ENCODE measurements at regions not wholly inside any gene's neighbourhood (a gene's known extent, or its start where the extent isn't known, plus 50 kb on each side); places are given as distances from the start of the nearest gene placed in this dataset.

DNA sequence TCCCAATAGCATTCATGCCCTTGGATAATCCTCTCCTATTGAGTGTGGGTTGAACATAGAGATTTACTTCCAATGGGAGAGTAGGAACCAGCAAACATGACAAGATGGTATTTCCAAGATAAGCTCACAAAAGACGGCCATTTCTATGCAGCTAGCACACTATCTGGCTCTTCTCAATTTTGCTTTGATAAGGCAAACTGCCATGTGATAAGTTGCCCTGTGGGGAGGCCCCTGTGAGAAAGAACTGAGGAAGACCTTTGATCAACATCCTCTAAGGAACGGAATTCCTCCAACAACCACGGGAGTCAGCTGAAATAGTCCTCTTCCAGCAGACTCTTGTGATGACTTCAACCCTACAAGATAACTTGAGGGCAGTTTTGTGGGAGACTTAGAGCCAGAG lies 211.9 kb upstream of the TRPM3 start:
- Histone ChIP-seq H3K9me2 (replicated peaks; ENCODE audit: control insufficient read depth, low read length) (no peaks in the 10 kb centered on the region), H3F3A (ENCODE audit: control insufficient read depth, insufficient read depth) (no peaks in the 10 kb centered on the region), H3K4me1 (ENCODE audit: control insufficient read depth, low read length) (no peaks in the 10 kb centered on the region), H3K27ac (ENCODE audit: low read depth, low read length) (no peak overlapping the region), H3K9me3 (ENCODE audit: control insufficient read depth, insufficient read depth, low read length) (no peaks in the 10 kb centered on the region), H3K27me3 (ENCODE audit: control insufficient read depth, low read length) (no peaks in the 10 kb centered on the region), H3K36me3 (ENCODE audit: control insufficient read depth, low read length) (no peaks in the 10 kb centered on the region), H3K79me2 (ENCODE audit: control insufficient read depth, low read length) (no peaks in the 10 kb centered on the region), H3K4me2 (ENCODE audit: low read length) (no peak overlapping the region), H4K20me1 (ENCODE audit: control insufficient read depth, insufficient read depth, low read depth, low read length) (no peaks in the 10 kb centered on the region), H3K4me3 (ENCODE audit: low read length) (no peak overlapping the region)
- TF ChIP-seq CTCF (IDR thresholded peaks at IDR 0.05; ENCODE audit: low read depth, low read length, poor library complexity, severe bottlenecking) (no peak), EZH2phosphoT487 (IDR thresholded peaks at IDR 0.05; ENCODE audit: borderline replicate concordance, low read length) (no peak)

- no peak overlapping the region for H3K4me2 ChIP-seq (ENCODE audit: low read length)
- H3K9me2 ChIP-seq (replicated peaks; ENCODE audit: control insufficient read depth, low read length): no peaks in the 10 kb centered on the region
- no peaks in the 10 kb centered on the region for H3K27me3 ChIP-seq (ENCODE audit: control insufficient read depth, low read length)
- no peak overlapping the region for H3K27ac ChIP-seq (ENCODE audit: low read depth, low read length)
- TF ChIP-seq CTCF (IDR thresholded peaks at IDR 0.05; ENCODE audit: low read depth, low read length, poor library complexity, severe bottlenecking) (no peak), EZH2phosphoT487 (IDR thresholded peaks at IDR 0.05; ENCODE audit: borderline replicate concordance, low read length) (no peak)
- no peaks in the 10 kb centered on the region for H4K20me1 ChIP-seq (ENCODE audit: control insufficient read depth, insufficient read depth, low read depth, low read length)
- no peaks in the 10 kb centered on the region for H3K36me3 ChIP-seq (ENCODE audit: control insufficient read depth, low read length)
- H3K4me3 ChIP-seq (ENCODE audit: low read length): no peak overlapping the region
- H3K79me2 ChIP-seq (ENCODE audit: control insufficient read depth, low read length): no peaks in the 10 kb centered on the region
- H3F3A ChIP-seq (ENCODE audit: control insufficient read depth, insufficient read depth): no peaks in the 10 kb centered on the region
- no peaks in the 10 kb centered on the region for H3K9me3 ChIP-seq (ENCODE audit: control insufficient read depth, insufficient read depth, low read length)
- no peaks in the 10 kb centered on the region for H3K4me1 ChIP-seq (ENCODE audit: control insufficient read depth, low read length)
Observed at GRCh38 chr9:71331603-71332002, 210.2 kb upstream of the TRPM3 start.

GRCh38 chr9:71329873-71330272 lies 208.5 kb upstream of the TRPM3 start:
- no peak overlapping the region for H3K4me3 ChIP-seq (ENCODE audit: low read length)
- TF ChIP-seq CTCF (IDR thresholded peaks at IDR 0.05; ENCODE audit: low read depth, low read length, poor library complexity, severe bottlenecking) (no peak), EZH2phosphoT487 (IDR thresholded peaks at IDR 0.05; ENCODE audit: borderline replicate concordance, low read length) (no peak)
- H3K36me3 ChIP-seq (ENCODE audit: control insufficient read depth, low read length): no peaks in the 10 kb centered on the region
- H3F3A ChIP-seq (ENCODE audit: control insufficient read depth, insufficient read depth): no peaks in the 10 kb centered on the region
- H3K27me3 ChIP-seq (ENCODE audit: control insufficient read depth, low read length): no peaks in the 10 kb centered on the region
- H3K4me1 ChIP-seq (ENCODE audit: control insufficient read depth, low read length): no peaks in the 10 kb centered on the region
- no peaks in the 10 kb centered on the region for H3K79me2 ChIP-seq (ENCODE audit: control insufficient read depth, low read length)
- H3K9me2 ChIP-seq (replicated peaks; ENCODE audit: control insufficient read depth, low read length): no peaks in the 10 kb centered on the region
- H3K9me3 ChIP-seq (ENCODE audit: control insufficient read depth, insufficient read depth, low read length): no peaks in the 10 kb centered on the region
- H4K20me1 ChIP-seq (ENCODE audit: control insufficient read depth, insufficient read depth, low read depth, low read length): no peaks in the 10 kb centered on the region
- H3K27ac ChIP-seq (ENCODE audit: low read depth, low read length): no peak overlapping the region
- H3K4me2 ChIP-seq (ENCODE audit: low read length): no peak overlapping the region

GRCh38 chr9:71326360-71326759 lies 204.9 kb upstream of the TRPM3 start:
- Histone ChIP-seq H3K79me2 (ENCODE audit: control insufficient read depth, low read length) (no peaks in the 10 kb centered on the region), H3K27me3 (ENCODE audit: control insufficient read depth, low read length) (no peaks in the 10 kb centered on the region), H4K20me1 (ENCODE audit: control insufficient read depth, insufficient read depth, low read depth, low read length) (no peaks in the 10 kb centered on the region), H3K27ac (ENCODE audit: low read depth, low read length) (no peak overlapping the region), H3K4me1 (ENCODE audit: control insufficient read depth, low read length) (no peaks in the 10 kb centered on the region), H3F3A (ENCODE audit: control insufficient read depth, insufficient read depth) (no peaks in the 10 kb centered on the region), H3K36me3 (ENCODE audit: control insufficient read depth, low read length) (no peaks in the 10 kb centered on the region), H3K9me3 (ENCODE audit: control insufficient read depth, insufficient read depth, low read length) (no peaks in the 10 kb centered on the region), H3K9me2 (replicated peaks; ENCODE audit: control insufficient read depth, low read length) (no peaks in the 10 kb centered on the region), H3K4me3 (ENCODE audit: low read length) (no peak overlapping the region), H3K4me2 (ENCODE audit: low read length) (no peak overlapping the region)
- TF ChIP-seq CTCF (IDR thresholded peaks at IDR 0.05; ENCODE audit: low read depth, low read length, poor library complexity, severe bottlenecking) (no peak), EZH2phosphoT487 (IDR thresholded peaks at IDR 0.05; ENCODE audit: borderline replicate concordance, low read length) (no peak)
